HFF-Myc (cell line): ENCODE measurements at regions not wholly inside any gene's neighbourhood (a gene's known extent, or its start where the extent isn't known, plus 50 kb on each side); places are given as distances from the start of the nearest gene placed in this dataset.

Experiments
- DNase-seq: peaks from one replicate; pipeline ENCODE4 v3.0.0-alpha.2; 2011; ENCODE audit warnings: low read depth; ENCODE audit errors: extremely low read depth
- H3K4me3 ChIP-seq: replicated peaks from 2 replicates; pipeline ENCODE4 v1.5.1; 2011; ENCODE audit warnings: low read depth, mild to moderate bottlenecking, control low read depth, low read length
- CTCF ChIP-seq: IDR thresholded peaks from 2 replicates; pipeline ENCODE4 v1.5.1; 2012; ENCODE audit warnings: mild to moderate bottlenecking, low read depth, low read length, control low read depth; ENCODE audit errors: missing control alignments

- DNase-seq = no peak
- TF ChIP-seq CTCF = no peak
- H3K4me3 ChIP-seq = no peak overlapping the region
Observed at GRCh38 chr16:81172769-81173658, 65.5 kb upstream of the BCO1 start.

- TF ChIP-seq CTCF = no peak
- H3K4me3 ChIP-seq = no peak overlapping the region
- DNase-seq = no peak
Observed at GRCh38 chr16:81170824-81171223, 67.7 kb upstream of the BCO1 start.

- no peak for TF ChIP-seq CTCF
- DNase-seq = no peak
- H3K4me3 ChIP-seq = no peak overlapping the region
Observed at GRCh38 chr16:81168406-81168805, 70.1 kb upstream of the BCO1 start.

- TF ChIP-seq CTCF = no peak
- no peak overlapping the region for H3K4me3 ChIP-seq
- DNase-seq = no peak
Observed at GRCh38 chr16:81167851-81168250, 70.6 kb upstream of the BCO1 start.

- DNase-seq = no peak
- H3K4me3 ChIP-seq = no peak overlapping the region
- TF ChIP-seq CTCF = no peak
Observed at GRCh38 chr16:81166417-81167300, 70.5 kb upstream of the GCSH start.

- H3K4me3 ChIP-seq = no peak overlapping the region
- no peak for DNase-seq
- no peak for TF ChIP-seq CTCF
Observed at GRCh38 chr16:81165411-81166097, 69.4 kb upstream of the GCSH start.
